WTC11 (cell line): ENCODE measurements at regions not wholly inside any gene's neighbourhood (a gene's known extent, or its start where the extent isn't known, plus 50 kb on each side); places are given as distances from the start of the nearest gene placed in this dataset.
A peak's percentile ranks its signal among the peaks of the same experiment; 100 is the strongest.

Experiments used
- ATAC-seq: fragments of 200-7000 bp; cut with Tn5 transposase; 2 replicates; pipeline ENCODE4 v1.10.0; 2021; ENCODE audit warnings: mild to moderate bottlenecking, moderate library complexity
- CTCF ChIA-PET: fragments of 300-600 bp; sonication (Branson Sonifier 250); formaldehyde crosslinking; loops from one replicate; lab custom pipeline; 2021; ENCODE audit warnings: antibody characterized with exemption; lab: Charles Lee
- POLR2A ChIA-PET: fragments of 350-600 bp; sonication (Branson Sonifier 250); formaldehyde crosslinking; loops from one replicate; lab custom pipeline; 2021; ENCODE audit warnings: antibody characterized with exemption; lab: Charles Lee
- DNase-seq: peaks from one replicate; pipeline ENCODE4 v3.0.0; 2021; ENCODE audit warnings: low spot score
- H3K27ac Mint-ChIP-seq: 2 replicates; pipeline ENCODE4 v1.8.0; 2021; ENCODE audit warnings: mixed read lengths
- H3K27me3 Mint-ChIP-seq: 2 replicates; pipeline ENCODE4 v1.8.0; 2021; ENCODE audit warnings: low read depth, mild to moderate bottlenecking, moderate library complexity, mixed read lengths
- H3K36me3 Mint-ChIP-seq: 2 replicates; pipeline ENCODE4 v1.8.0; 2021; ENCODE audit warnings: mixed read lengths
- H3K4me1 Mint-ChIP-seq: 2 replicates; pipeline ENCODE4 v1.8.0; 2022; ENCODE audit warnings: mixed read lengths
- H3K4me3 Mint-ChIP-seq: 2 replicates; pipeline ENCODE4 v1.8.0; 2021; ENCODE audit warnings: mild to moderate bottlenecking, moderate library complexity, mixed read lengths
- H3K9me3 Mint-ChIP-seq: 2 replicates; pipeline ENCODE4 v1.8.0; 2021; ENCODE audit warnings: mixed read lengths
- AR ChIP-seq: fragments of 250-450 bp; sonication (Bioruptor Pico); IDR thresholded peaks from 2 replicates; pipeline ENCODE4 v1.9.0; 2021; ENCODE audit warnings: mild to moderate bottlenecking
- ATF2 ChIP-seq: sonication (generic); formaldehyde crosslinking; IDR thresholded peaks from 2 replicates; pipeline ENCODE4 v1.8.1; 2022; ENCODE audit warnings: low read depth, missing genetic modification reagents, borderline replicate concordance
- CTCF ChIP-seq: fragments of 200-600 bp; IDR thresholded peaks from 2 replicates; pipeline ENCODE4 v1.8.0; 2022; ENCODE audit warnings: antibody characterized with exemption
- E2F1 ChIP-seq: sonication (generic); formaldehyde crosslinking; IDR thresholded peaks from 2 replicates; pipeline ENCODE4 v1.8.0; 2022; ENCODE audit warnings: mild to moderate bottlenecking, missing genetic modification reagents
- ERG ChIP-seq: fragments of 250-450 bp; sonication (Bioruptor Pico); IDR thresholded peaks from 2 replicates; pipeline ENCODE4 v1.8.0; 2021; ENCODE audit warnings: mild to moderate bottlenecking
- ESRRA ChIP-seq: sonication (generic); formaldehyde crosslinking; IDR thresholded peaks from 2 replicates; pipeline ENCODE4 v1.8.1; 2022; ENCODE audit warnings: mild to moderate bottlenecking, missing genetic modification reagents, borderline replicate concordance
- GABPB1 ChIP-seq: sonication (generic); formaldehyde crosslinking; IDR thresholded peaks from 2 replicates; pipeline ENCODE4 v1.8.1; 2023; ENCODE audit warnings: mild to moderate bottlenecking, missing genetic modification reagents
- HMGA2 ChIP-seq: fragments of 250-450 bp; sonication (Bioruptor Pico); IDR thresholded peaks from 2 replicates; pipeline ENCODE4 v1.4.0; 2021; ENCODE audit warnings: mild to moderate bottlenecking, moderate library complexity
- NR1H2 ChIP-seq: sonication (generic); formaldehyde crosslinking; IDR thresholded peaks from 2 replicates; pipeline ENCODE4 v1.9.0; 2021; ENCODE audit warnings: mild to moderate bottlenecking, moderate library complexity, missing genetic modification reagents
- SP1 ChIP-seq: sonication (generic); formaldehyde crosslinking; conservative IDR thresholded peaks from 2 replicates; pipeline ENCODE4 v1.8.1; 2022; ENCODE audit warnings: missing genetic modification reagents
- TCF7 ChIP-seq: sonication (generic); formaldehyde crosslinking; IDR thresholded peaks from 2 replicates; pipeline ENCODE4 v1.8.0; 2022; ENCODE audit warnings: mild to moderate bottlenecking, low read depth, missing genetic modification reagents, moderate library complexity
- TEAD4 ChIP-seq: sonication (generic); formaldehyde crosslinking; IDR thresholded peaks from 2 replicates; pipeline ENCODE4 v1.8.0; 2022; ENCODE audit warnings: mild to moderate bottlenecking, missing genetic modification reagents
- TP53 ChIP-seq: sonication (generic); formaldehyde crosslinking; IDR thresholded peaks from 2 replicates; pipeline ENCODE4 v1.8.1; 2023; ENCODE audit warnings: mild to moderate bottlenecking, missing genetic modification reagents
- ZBTB43 ChIP-seq: sonication (generic); formaldehyde crosslinking; IDR thresholded peaks from 2 replicates; pipeline ENCODE4 v1.8.1; 2023; ENCODE audit warnings: mild to moderate bottlenecking, missing genetic modification reagents
- ZNF219 ChIP-seq: sonication (generic); formaldehyde crosslinking; IDR thresholded peaks from 2 replicates; pipeline ENCODE4 v1.8.0; 2023; ENCODE audit warnings: missing genetic modification reagents, mild to moderate bottlenecking, borderline replicate concordance
- ZNF317 ChIP-seq: sonication (generic); formaldehyde crosslinking; IDR thresholded peaks from 2 replicates; pipeline ENCODE4 v1.8.1; 2023; ENCODE audit warnings: low read depth, mild to moderate bottlenecking, moderate library complexity, missing genetic modification reagents, borderline replicate concordance
- ZNF416 ChIP-seq: fragments of 250-450 bp; sonication (Bioruptor Pico); IDR thresholded peaks from 2 replicates; pipeline ENCODE4 v1.9.0; 2021; ENCODE audit warnings: mild to moderate bottlenecking, inconsistent platforms

- ATAC-seq = no peak
Measured at GRCh38 chr11:70644343-70645060, 246.2 kb downstream of the CTTN start.

GRCh38 chr11:70645537-70645936, 247.2 kb downstream of the CTTN start:
- ATAC-seq (no peak), DNase-seq (no peak)
- H3K27me3 Mint-ChIP-seq = no peaks in the 10 kb centered on the region
- no peaks in the 10 kb centered on the region for H3K9me3 Mint-ChIP-seq
- no peaks in the 10 kb centered on the region for H3K36me3 Mint-ChIP-seq
- ChIA-PET CTCF (interaction anchor here (0.7 kb wide), 2 partner anchors 26 to 77 kb away, joined by 3 read pairs; no protein-coding TSS in a partner anchor), POLR2A (no interaction called here)
- peak overlapping the region; percentile 84 for H3K27ac Mint-ChIP-seq
- H3K4me3 Mint-ChIP-seq = no peak overlapping the region
- H3K4me1 Mint-ChIP-seq = peaks cover 89% of the 10 kb centered on the region
- TF ChIP-seq ESRRA (CRISPR knock-in tag) = no peak
- TF ChIP-seq GABPB1 (CRISPR knock-in tag) = no peak
- no peak for TF ChIP-seq NR1H2 (CRISPR knock-in tag)
- TF ChIP-seq ATF2 (CRISPR knock-in tag) = no peak
- TF ChIP-seq HMGA2 (CRISPR knock-in tag) = no peak

More at GRCh38 chr11:70644343-70645060, 246.2 kb downstream of the CTTN start:
- no peak for DNase-seq
- H3K27ac Mint-ChIP-seq = peak overlapping the region; percentile 87
- CTCF ChIA-PET = interaction anchor here (0.9 to 1.8 kb wide), 3 partner anchors 18 to 467 kb away, joined by 3 to 16 read pairs (median 3); no protein-coding TSS in a partner anchor
- no peaks in the 10 kb centered on the region for H3K27me3 Mint-ChIP-seq
- POLR2A ChIA-PET = no interaction called here
- no peaks in the 10 kb centered on the region for H3K36me3 Mint-ChIP-seq
- TF ChIP-seq ZNF416 (no peak), ZBTB43 (CRISPR knock-in tag) (no peak), E2F1 (no peak), TP53 (CRISPR knock-in tag) (no peak), ERG (CRISPR knock-in tag) (no peak), SP1 (CRISPR knock-in tag) (no peak)
- H3K4me3 Mint-ChIP-seq = no peak overlapping the region
- H3K9me3 Mint-ChIP-seq = no peaks in the 10 kb centered on the region
- peaks cover 90% of the 10 kb centered on the region for H3K4me1 Mint-ChIP-seq

GRCh38 chr11:70646272-70647049, 248.1 kb downstream of the CTTN start:
- Mint-ChIP-seq H3K36me3 (no peaks in the 10 kb centered on the region), H3K27ac (peak overlapping the region; percentile 96), H3K9me3 (no peaks in the 10 kb centered on the region), H3K4me1 (peaks cover 81% of the 10 kb centered on the region), H3K4me3 (peak overlapping the region; percentile 42), H3K27me3 (no peaks in the 10 kb centered on the region)
- CTCF ChIA-PET = interaction anchor here (0.7 to 1.7 kb wide), 7 partner anchors 9 to 135 kb away, joined by 3 to 6 read pairs (median 3); no protein-coding TSS in a partner anchor
- POLR2A ChIA-PET = no interaction called here
- no peak for DNase-seq
- no peak for ATAC-seq
- TF ChIP-seq TCF7 (no peak), AR (CRISPR knock-in tag) (no peak), HMGA2 (CRISPR knock-in tag) (0 out of 2 replicates have a peak, but pooled peaks have one; percentile 22), ZNF317 (CRISPR knock-in tag) (no peak), CTCF (no peak), ZNF416 (no peak), TEAD4 (no peak), ZNF219 (no peak)
